ENCODE measurements at regions not wholly inside any gene's neighbourhood (a gene's known extent, or its start where the extent isn't known, plus 50 kb on each side); places are given as distances from the start of the nearest gene placed in this dataset.

GRCh38 chr21:38922474-38923235, 116.9 kb downstream of the ETS2 start:
- Histone ChIP-seq H3K27me3 (ENCODE audit: control insufficient read depth in 3 of 3, insufficient read depth in 3 of 3, low read depth in 1 of 3, low read length in 3 of 3) (peaks cover 0 to 9% (median 0%) of the 10 kb centered on the region in 3 experiments), H4K8ac (ENCODE audit: low read depth, low read length) (no peak overlapping the region), H3K4ac (ENCODE audit: low read length) (no peak overlapping the region), H4K91ac (ENCODE audit: low read depth, low read length, poor library complexity) (no peak overlapping the region), H2BK12ac (ENCODE audit: low read length) (no peak overlapping the region), H3K14ac (ENCODE audit: low read length) (no peak overlapping the region), H3K27ac (replicated peaks; ENCODE audit: low read length) (no peak overlapping the region), H3K9ac (ENCODE audit: low read depth, low read length, poor library complexity) (no peak overlapping the region), H3K4me3 (ENCODE audit: low read length in 2 of 2) (no peak overlapping the region), H3K23ac (ENCODE audit: low read depth, low read length, poor library complexity) (no peak overlapping the region), H2BK120ac (ENCODE audit: low read depth, low read length) (no peak overlapping the region), H2BK5ac (ENCODE audit: low read length) (no peak overlapping the region), H2AFZ (ENCODE audit: low read length) (no peak overlapping the region), H3K4me1 (ENCODE audit: control insufficient read depth in 2 of 2, insufficient read depth in 1 of 2, low read depth in 1 of 2, low read length in 2 of 2) (peaks cover 0 to 1% of the 10 kb centered on the region in 2 donors), H2BK15ac (ENCODE audit: low read length) (no peak overlapping the region), H3K9me3 (replicated peaks in 1 of 2; ENCODE audit: control insufficient read depth in 2 of 2, insufficient read depth in 1 of 2, low read depth in 1 of 2, low read length in 2 of 2) (no peaks in the 10 kb centered on the region), H3K4me2 (ENCODE audit: insufficient read depth, low read length, poor library complexity, severe bottlenecking) (no peak overlapping the region), H2AK5ac (ENCODE audit: low read depth, low read length) (no peak overlapping the region), H3K18ac (ENCODE audit: low read length) (no peak overlapping the region), H3K36me3 (replicated peaks in 1 of 2; ENCODE audit: control insufficient read depth in 2 of 2, insufficient read depth in 2 of 2, low read length in 2 of 2) (no peaks in the 10 kb centered on the region), H3K79me1 (ENCODE audit: low read depth, low read length) (no peaks in the 10 kb centered on the region)
- DNase-seq (ENCODE audit: low spot score): no peak
- no CpG with 5 or more reads among the region's 6 CpGs for WGBS, 2 donors (ENCODE audit: extremely low coverage in 2 of 2, insufficient read length in 2 of 2, insufficient replicate concordance in 1 of 2)

DNA sequence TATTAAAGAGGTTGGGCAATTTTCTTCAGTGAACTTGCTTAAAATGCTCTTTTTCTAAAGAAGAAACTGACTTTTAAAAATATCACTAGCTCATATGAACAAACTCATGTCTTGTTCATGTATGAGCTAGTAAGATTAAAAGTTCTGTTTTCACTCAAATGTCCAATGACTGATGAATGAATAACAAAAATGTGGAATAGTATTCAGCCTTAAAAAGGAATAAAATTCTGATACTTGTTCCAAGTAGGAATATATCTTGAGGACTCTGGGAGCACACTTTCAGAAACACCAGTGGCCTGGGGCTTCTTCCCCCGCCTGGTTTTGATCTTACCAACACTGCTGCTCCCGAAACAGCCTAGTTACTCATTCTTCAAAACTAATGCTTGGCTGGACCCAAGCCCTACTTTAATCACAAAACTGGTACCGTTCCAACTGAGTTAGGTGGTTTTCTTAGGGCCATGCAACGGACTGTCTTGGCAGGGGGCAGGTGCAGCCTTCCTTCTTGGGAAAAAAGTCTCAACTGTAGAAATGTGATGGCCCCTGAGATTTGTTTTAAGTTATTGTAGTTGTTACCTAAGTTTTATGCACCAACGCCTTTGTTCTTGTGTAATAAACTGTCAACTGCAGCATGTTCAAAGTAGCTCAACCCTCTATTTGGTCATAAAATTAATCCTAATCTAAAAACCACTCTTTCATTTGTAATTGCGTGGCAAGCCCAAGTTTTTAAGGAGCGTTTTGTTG, 116.0 kb downstream of the ETS2 start:
- WGBS, 2 donors (ENCODE audit: extremely low coverage in 2 of 2, insufficient read length in 2 of 2, insufficient replicate concordance in 1 of 2): no CpG with 5 or more reads among the region's 7 CpGs
- Histone ChIP-seq H3K23ac (ENCODE audit: low read depth, low read length, poor library complexity) (no peak overlapping the region), H3K14ac (ENCODE audit: low read length) (no peak overlapping the region), H3K9ac (ENCODE audit: low read depth, low read length, poor library complexity) (no peak overlapping the region), H2BK12ac (ENCODE audit: low read length) (no peak overlapping the region), H3K4me3 (ENCODE audit: low read length in 2 of 2) (no peak overlapping the region), H3K4me1 (ENCODE audit: control insufficient read depth in 2 of 2, insufficient read depth in 1 of 2, low read depth in 1 of 2, low read length in 2 of 2) (peaks cover 0 to 1% of the 10 kb centered on the region in 2 donors), H2AK5ac (ENCODE audit: low read depth, low read length) (no peak overlapping the region), H3K4ac (ENCODE audit: low read length) (no peak overlapping the region), H4K8ac (ENCODE audit: low read depth, low read length) (no peak overlapping the region), H3K27me3 (ENCODE audit: control insufficient read depth in 3 of 3, insufficient read depth in 3 of 3, low read depth in 1 of 3, low read length in 3 of 3) (peaks cover 0 to 5% (median 0%) of the 10 kb centered on the region in 3 experiments), H2BK15ac (ENCODE audit: low read length) (no peak overlapping the region), H3K9me3 (replicated peaks in 1 of 2; ENCODE audit: control insufficient read depth in 2 of 2, insufficient read depth in 1 of 2, low read depth in 1 of 2, low read length in 2 of 2) (no peaks in the 10 kb centered on the region), H3K4me2 (ENCODE audit: insufficient read depth, low read length, poor library complexity, severe bottlenecking) (no peak overlapping the region), H3K79me1 (ENCODE audit: low read depth, low read length) (no peaks in the 10 kb centered on the region), H2BK120ac (ENCODE audit: low read depth, low read length) (no peak overlapping the region), H3K36me3 (replicated peaks in 1 of 2; ENCODE audit: control insufficient read depth in 2 of 2, insufficient read depth in 2 of 2, low read length in 2 of 2) (no peaks in the 10 kb centered on the region), H3K27ac (replicated peaks; ENCODE audit: low read length) (no peak overlapping the region), H4K91ac (ENCODE audit: low read depth, low read length, poor library complexity) (no peak overlapping the region), H3K18ac (ENCODE audit: low read length) (no peak overlapping the region), H2BK5ac (ENCODE audit: low read length) (no peak overlapping the region), H2AFZ (ENCODE audit: low read length) (no peak overlapping the region)
- DNase-seq (ENCODE audit: low spot score): no peak

- H3K4me3 ChIP-seq (ENCODE audit: low read length in 2 of 2): no peak overlapping the region
Observed at GRCh38 chr21:38920631-38921398, 115.1 kb downstream of the ETS2 start.

More at GRCh38 chr21:38920631-38921398, 115.1 kb downstream of the ETS2 start:
- no peak for DNase-seq (ENCODE audit: low spot score)
- Histone ChIP-seq H3K27ac (replicated peaks; ENCODE audit: low read length) (no peak overlapping the region), H3K27me3 (ENCODE audit: control insufficient read depth in 3 of 3, insufficient read depth in 3 of 3, low read depth in 1 of 3, low read length in 3 of 3) (peaks cover 0 to 5% (median 0%) of the 10 kb centered on the region in 3 experiments), H3K18ac (ENCODE audit: low read length) (no peak overlapping the region), H3K36me3 (replicated peaks in 1 of 2; ENCODE audit: control insufficient read depth in 2 of 2, insufficient read depth in 2 of 2, low read length in 2 of 2) (no peaks in the 10 kb centered on the region), H4K8ac (ENCODE audit: low read depth, low read length) (no peak overlapping the region), H3K23ac (ENCODE audit: low read depth, low read length, poor library complexity) (no peak overlapping the region), H4K91ac (ENCODE audit: low read depth, low read length, poor library complexity) (no peak overlapping the region), H2BK120ac (ENCODE audit: low read depth, low read length) (no peak overlapping the region), H2AFZ (ENCODE audit: low read length) (no peak overlapping the region), H2BK15ac (ENCODE audit: low read length) (no peak overlapping the region), H3K4me2 (ENCODE audit: insufficient read depth, low read length, poor library complexity, severe bottlenecking) (no peak overlapping the region), H3K4ac (ENCODE audit: low read length) (no peak overlapping the region), H2AK5ac (ENCODE audit: low read depth, low read length) (no peak overlapping the region), H3K79me1 (ENCODE audit: low read depth, low read length) (no peaks in the 10 kb centered on the region), H3K9me3 (replicated peaks in 1 of 2; ENCODE audit: control insufficient read depth in 2 of 2, insufficient read depth in 1 of 2, low read depth in 1 of 2, low read length in 2 of 2) (no peaks in the 10 kb centered on the region), H2BK5ac (ENCODE audit: low read length) (no peak overlapping the region), H3K4me1 (ENCODE audit: control insufficient read depth in 2 of 2, insufficient read depth in 1 of 2, low read depth in 1 of 2, low read length in 2 of 2) (peaks cover 0 to 1% of the 10 kb centered on the region in 2 donors), H2BK12ac (ENCODE audit: low read length) (no peak overlapping the region), H3K9ac (ENCODE audit: low read depth, low read length, poor library complexity) (no peak overlapping the region), H3K14ac (ENCODE audit: low read length) (no peak overlapping the region)
- WGBS, 2 donors (ENCODE audit: extremely low coverage in 2 of 2, insufficient read length in 2 of 2, insufficient replicate concordance in 1 of 2): no CpG with 5 or more reads among the region's 8 CpGs
